Brain microvascular endothelial cell (primary cell): ENCODE measurements at regions not wholly inside any gene's neighbourhood (a gene's known extent, or its start where the extent isn't known, plus 50 kb on each side); places are given as distances from the start of the nearest gene placed in this dataset.

Source experiments
- DNase-seq: peaks from one replicate; pipeline ENCODE4 v3.0.0-alpha.2; 2020
- H3K27ac ChIP-seq: fragments of 250-450 bp; sonication (Bioruptor Pico); 2 replicates; pipeline ENCODE4 v1.5.1; 2020; ENCODE audit warnings: mild to moderate bottlenecking, moderate library complexity
- H3K27me3 ChIP-seq: fragments of 250-450 bp; sonication (Bioruptor Pico); replicated peaks from 2 replicates; pipeline ENCODE4 v1.5.1; 2020; ENCODE audit warnings: mild to moderate bottlenecking
- H3K36me3 ChIP-seq: fragments of 250-450 bp; sonication (Bioruptor Pico); replicated peaks from 2 replicates; pipeline ENCODE4 v1.5.1; 2020; ENCODE audit warnings: mild to moderate bottlenecking
- H3K4me3 ChIP-seq: 2 replicates; pipeline ENCODE4 v1.5.1; 2011; ENCODE audit warnings: low read depth, mild to moderate bottlenecking, control low read depth, low read length, moderate library complexity
- in situ Hi-C: cut with HindIII; loops from 2 replicates; pipeline ENCODE4 v1.10.0; 2017; ENCODE audit warnings: low sequenced_read_pairs, low pct_ligation_motif_present
- TF ChIP-seq, protein P1 (sequence below): IDR thresholded peaks from 2 replicates; pipeline ENCODE4 v1.5.1; 2011; ENCODE audit warnings: low read depth, mild to moderate bottlenecking, moderate library complexity, low read length, control low read depth, inconsistent platforms; ENCODE audit errors: missing control alignments

DNA sequence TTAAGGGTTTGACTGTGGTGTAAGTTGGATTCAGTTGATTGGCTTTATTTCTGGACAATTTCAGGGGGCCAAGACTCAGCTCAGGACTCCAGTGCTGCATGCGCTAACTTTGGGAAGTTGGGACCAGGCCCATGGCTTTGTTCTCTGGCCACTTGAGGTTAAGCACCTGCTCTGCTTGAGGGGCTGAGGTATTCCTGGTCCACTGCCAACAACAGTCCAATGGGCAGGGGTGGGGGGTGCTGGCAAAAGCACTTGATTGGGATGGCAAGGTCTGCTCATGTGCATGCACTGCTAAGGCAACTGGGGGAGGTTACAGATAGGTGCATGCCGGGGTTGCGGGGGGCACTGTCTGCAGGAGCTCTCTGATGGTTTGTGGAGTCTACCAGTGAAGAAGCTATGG lies 52.6 kb upstream of the ASB17 start:
- Histone ChIP-seq H3K4me3 (no peak overlapping the region), H3K36me3 (no peaks in the 10 kb centered on the region), H3K27ac (no peak overlapping the region), H3K27me3 (no peaks in the 10 kb centered on the region)
- TF ChIP-seq, protein P1, sequence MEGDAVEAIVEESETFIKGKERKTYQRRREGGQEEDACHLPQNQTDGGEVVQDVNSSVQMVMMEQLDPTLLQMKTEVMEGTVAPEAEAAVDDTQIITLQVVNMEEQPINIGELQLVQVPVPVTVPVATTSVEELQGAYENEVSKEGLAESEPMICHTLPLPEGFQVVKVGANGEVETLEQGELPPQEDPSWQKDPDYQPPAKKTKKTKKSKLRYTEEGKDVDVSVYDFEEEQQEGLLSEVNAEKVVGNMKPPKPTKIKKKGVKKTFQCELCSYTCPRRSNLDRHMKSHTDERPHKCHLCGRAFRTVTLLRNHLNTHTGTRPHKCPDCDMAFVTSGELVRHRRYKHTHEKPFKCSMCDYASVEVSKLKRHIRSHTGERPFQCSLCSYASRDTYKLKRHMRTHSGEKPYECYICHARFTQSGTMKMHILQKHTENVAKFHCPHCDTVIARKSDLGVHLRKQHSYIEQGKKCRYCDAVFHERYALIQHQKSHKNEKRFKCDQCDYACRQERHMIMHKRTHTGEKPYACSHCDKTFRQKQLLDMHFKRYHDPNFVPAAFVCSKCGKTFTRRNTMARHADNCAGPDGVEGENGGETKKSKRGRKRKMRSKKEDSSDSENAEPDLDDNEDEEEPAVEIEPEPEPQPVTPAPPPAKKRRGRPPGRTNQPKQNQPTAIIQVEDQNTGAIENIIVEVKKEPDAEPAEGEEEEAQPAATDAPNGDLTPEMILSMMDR: no peak
- in situ Hi-C loops: no loop called here
- no peak for DNase-seq

DNA sequence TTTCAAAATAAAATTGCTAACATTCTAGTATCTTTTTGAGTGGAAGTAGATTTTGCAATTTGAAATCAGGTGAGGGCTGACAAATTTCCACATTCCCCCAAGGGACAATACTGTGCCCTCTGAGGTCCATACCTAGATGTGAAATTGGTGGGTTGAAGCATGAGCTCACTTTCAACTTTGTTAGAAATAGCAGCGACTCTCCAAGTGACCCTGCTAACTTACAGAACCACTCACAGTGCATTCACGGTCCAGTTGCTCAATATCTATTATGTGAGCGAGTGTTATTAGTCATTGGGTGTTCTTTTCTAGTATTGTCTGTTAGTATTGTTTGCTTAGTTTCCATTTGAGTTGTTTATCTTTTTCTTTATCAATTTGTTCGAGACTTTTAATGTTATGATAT lies 53.6 kb upstream of the ASB17 start:
- in situ Hi-C loops: no loop called here
- TF ChIP-seq, protein P1: no peak
- no peak overlapping the region for H3K27ac ChIP-seq
- no peaks in the 10 kb centered on the region for H3K36me3 ChIP-seq
- H3K27me3 ChIP-seq: no peaks in the 10 kb centered on the region
- DNase-seq: peak; percentile 45
- H3K4me3 ChIP-seq: no peak overlapping the region

DNA sequence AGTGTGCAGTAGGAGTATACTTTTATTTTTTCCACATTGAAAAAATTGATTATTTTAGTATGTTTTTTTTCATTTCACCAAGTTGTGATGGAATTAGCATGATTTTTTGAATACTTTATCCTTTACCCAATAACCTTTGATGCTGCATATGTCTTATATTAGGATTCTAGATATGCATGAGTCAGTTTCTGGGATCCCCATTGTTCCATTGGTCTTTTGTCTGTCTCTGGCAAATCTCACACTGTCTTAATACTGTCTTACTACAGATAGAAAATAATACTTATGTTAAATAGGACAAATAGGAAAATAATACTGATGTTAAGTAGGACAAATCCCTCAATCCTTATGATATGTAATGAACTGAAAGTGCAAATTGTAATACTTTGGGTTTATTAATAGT lies 54.3 kb upstream of the ASB17 start:
- DNase-seq: no peak
- TF ChIP-seq, protein P1: no peak
- Histone ChIP-seq H3K36me3 (no peaks in the 10 kb centered on the region), H3K27ac (no peak overlapping the region), H3K27me3 (no peaks in the 10 kb centered on the region), H3K4me3 (no peak overlapping the region)
- in situ Hi-C loops: no loop called here

DNA sequence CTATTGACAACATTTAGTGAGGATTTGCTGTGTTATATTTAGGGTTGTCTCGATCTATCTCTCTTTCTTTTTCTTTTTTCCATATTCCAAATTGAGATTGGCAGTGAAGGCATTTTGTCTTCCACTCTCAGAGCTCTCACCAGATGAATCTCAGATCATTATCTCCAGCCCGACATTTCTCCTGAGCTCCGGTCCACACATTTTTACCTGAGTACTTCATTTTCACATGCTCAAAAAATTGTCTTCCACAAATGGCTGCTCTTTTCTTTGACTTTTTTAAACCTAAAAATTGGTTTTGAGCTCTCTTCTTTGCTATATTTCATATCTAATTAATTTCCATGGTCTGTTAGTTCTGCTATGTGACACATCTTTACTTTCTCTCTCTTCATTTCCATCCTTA lies 56.9 kb upstream of the ASB17 start:
- Histone ChIP-seq H3K27ac (no peak overlapping the region), H3K27me3 (no peaks in the 10 kb centered on the region), H3K36me3 (no peaks in the 10 kb centered on the region), H3K4me3 (no peak overlapping the region)
- TF ChIP-seq, protein P1: no peak
- DNase-seq: no peak
- in situ Hi-C loops: no loop called here

DNA sequence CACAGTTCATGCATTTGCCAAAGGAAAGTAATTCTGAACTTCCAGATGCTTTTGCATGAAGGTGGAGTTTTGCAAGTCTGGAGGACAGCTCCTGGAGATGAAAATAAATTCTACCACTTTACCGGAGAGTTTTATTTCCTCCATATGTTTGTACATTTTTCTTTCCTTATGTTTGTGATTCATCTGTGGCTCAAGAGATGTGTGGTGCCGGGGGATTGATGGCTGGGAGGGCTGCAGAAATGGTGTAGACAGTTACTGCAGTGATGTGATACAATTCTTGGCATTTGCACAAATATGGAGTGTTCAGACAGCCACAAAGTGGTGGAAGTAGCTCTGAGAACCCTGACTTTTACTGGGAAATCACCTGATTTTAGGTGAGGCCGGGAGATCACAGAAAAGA lies 58.5 kb upstream of the ASB17 start:
- Histone ChIP-seq H3K36me3 (no peaks in the 10 kb centered on the region), H3K27me3 (no peaks in the 10 kb centered on the region), H3K4me3 (no peak overlapping the region), H3K27ac (no peak overlapping the region)
- TF ChIP-seq, protein P1: no peak
- no peak for DNase-seq
- in situ Hi-C loops: no loop called here

DNA sequence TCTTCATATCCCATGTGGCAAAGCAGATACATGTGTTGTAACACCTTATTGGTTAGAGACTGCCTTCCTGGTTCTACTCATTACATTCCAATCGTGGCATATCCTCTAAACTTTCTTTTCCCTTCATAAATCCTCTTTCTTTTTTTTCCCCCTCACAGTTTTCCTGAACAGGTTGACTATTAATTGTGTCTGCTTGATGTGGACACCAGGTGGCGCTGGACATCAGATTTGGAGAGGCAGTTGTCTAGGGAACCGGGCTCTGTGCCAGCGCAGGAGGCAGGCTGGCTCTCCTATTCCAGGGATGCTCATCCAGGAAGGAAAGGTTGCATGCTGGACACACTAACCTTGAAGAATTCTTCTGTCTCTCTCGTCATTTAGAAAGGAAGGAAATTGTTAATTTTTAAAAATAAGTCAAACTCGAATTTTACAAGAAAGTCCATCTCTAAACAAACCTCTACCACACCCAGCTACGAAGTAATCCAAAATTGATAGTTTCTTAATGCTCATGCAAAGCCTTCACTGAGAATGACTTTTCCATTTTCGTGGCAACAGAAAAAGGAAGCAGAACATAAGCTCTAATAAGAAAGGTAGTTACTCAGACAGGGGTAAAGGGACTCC lies 59.4 kb upstream of the ASB17 start:
- Histone ChIP-seq H3K36me3 (no peaks in the 10 kb centered on the region), H3K4me3 (no peak overlapping the region), H3K27ac (no peak overlapping the region), H3K27me3 (no peaks in the 10 kb centered on the region)
- peak; percentile 82 for DNase-seq
- TF ChIP-seq, protein P1: peak; percentile 86
- in situ Hi-C loops: no loop called here
